Right atrium auricular region (tissue), 2 donors: ENCODE measurements at regions not wholly inside any gene's neighbourhood (a gene's known extent, or its start where the extent isn't known, plus 50 kb on each side); places are given as distances from the start of the nearest gene placed in this dataset.

Experiments
- DNase-seq: peaks from one replicate; pipeline ENCODE4 v3.0.0-alpha.2; 2019; ENCODE audit warnings: low spot score
- H3K27ac ChIP-seq, 2 donors: fragments of 200-600 bp; sonication (generic); 1 replicate in 1 of 2; 2 replicates in 1 of 2; pipeline ENCODE4 v1.5.1; 2016 to 2019
- H3K27me3 ChIP-seq, 2 donors: fragments of 200-600 bp; sonication (generic); one replicate each; pipeline versions ENCODE4 v1.5.1 to v1.6.0; 2017 to 2019
- H3K36me3 ChIP-seq: fragments of 200-600 bp; sonication (generic); one replicate; pipeline ENCODE4 v1.5.1; 2016
- H3K4me1 ChIP-seq, 2 donors: fragments of 200-600 bp; sonication (generic); one replicate each; pipeline versions ENCODE4 v1.5.1 to v1.6.0; 2017 to 2019
- H3K4me3 ChIP-seq, 2 donors: fragments of 200-600 bp; sonication (generic); 1 replicate in 1 of 2; 2 replicates in 1 of 2; pipeline ENCODE4 v1.5.1; 2017 to 2019; ENCODE audit warnings: mild to moderate bottlenecking in 1 of 2, moderate library complexity in 1 of 2
- H3K9me3 ChIP-seq, 2 donors: fragments of 200-600 bp; sonication (generic); one replicate each; pipeline ENCODE4 v1.5.1; 2019
- CTCF ChIP-seq, 2 donors: fragments of 200-600 bp; sonication (generic); IDR thresholded peaks; one replicate each; pipeline ENCODE4 v1.5.1; 2019; ENCODE audit warnings: antibody characterized with exemption in 2 of 2

- peaks cover 0 to 8% of the 10 kb centered on the region in 2 donors for H3K9me3 ChIP-seq
- no peaks in the 10 kb centered on the region for H3K4me1 ChIP-seq
- DNase-seq, result no peak
- no peak overlapping the region for H3K4me3 ChIP-seq
- H3K36me3 ChIP-seq, result no peaks in the 10 kb centered on the region
- TF ChIP-seq CTCF (IDR thresholded peaks at IDR 0.05), result no peak
- H3K27ac ChIP-seq, result no peak overlapping the region
- no peaks in the 10 kb centered on the region for H3K27me3 ChIP-seq
Measured at GRCh38 chr6:120111001-120111400, 761.4 kb upstream of the MAN1A1 start.

DNA sequence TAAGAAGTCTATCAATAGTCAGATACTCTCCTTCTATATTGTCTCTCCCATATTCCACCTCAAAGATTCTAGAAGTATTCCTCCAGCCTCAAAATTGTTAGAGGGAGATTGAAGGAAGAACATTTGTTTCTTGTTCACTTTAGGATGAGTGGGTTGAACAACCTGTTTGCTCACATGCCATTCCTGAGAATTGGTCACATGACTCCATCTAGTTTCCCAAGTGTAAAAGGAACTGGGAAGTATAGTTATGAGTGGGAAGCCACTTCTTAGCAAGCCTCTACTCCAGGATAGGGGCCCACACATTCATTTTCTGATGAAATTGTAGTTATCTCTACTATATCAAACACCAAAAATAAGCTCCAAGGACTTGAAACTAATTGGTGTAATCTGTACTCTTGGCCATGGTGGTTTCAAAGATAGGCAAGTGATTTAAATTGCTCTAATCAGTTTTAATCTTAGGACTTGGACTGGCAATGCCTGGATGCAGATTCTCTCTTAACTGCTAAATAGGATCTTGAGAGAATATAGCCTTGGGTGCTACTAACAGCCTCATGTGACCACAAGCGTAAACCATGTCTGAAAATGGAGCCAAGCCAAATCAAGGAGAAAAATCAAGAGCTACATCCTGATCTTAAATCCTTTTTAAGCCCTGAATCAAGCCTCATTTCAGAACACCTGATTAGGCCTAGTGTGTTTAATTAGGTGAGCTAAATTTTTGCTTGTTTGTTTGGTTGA, 758.7 kb upstream of the MAN1A1 start:
- DNase-seq, result no peak
- TF ChIP-seq CTCF (IDR thresholded peaks at IDR 0.05), result no peak
- Histone ChIP-seq H3K4me3 (no peak overlapping the region), H3K4me1 (no peaks in the 10 kb centered on the region), H3K36me3 (no peaks in the 10 kb centered on the region), H3K9me3 (peaks cover 0 to 8% of the 10 kb centered on the region in 2 donors), H3K27me3 (no peaks in the 10 kb centered on the region), H3K27ac (no peak overlapping the region)

DNA sequence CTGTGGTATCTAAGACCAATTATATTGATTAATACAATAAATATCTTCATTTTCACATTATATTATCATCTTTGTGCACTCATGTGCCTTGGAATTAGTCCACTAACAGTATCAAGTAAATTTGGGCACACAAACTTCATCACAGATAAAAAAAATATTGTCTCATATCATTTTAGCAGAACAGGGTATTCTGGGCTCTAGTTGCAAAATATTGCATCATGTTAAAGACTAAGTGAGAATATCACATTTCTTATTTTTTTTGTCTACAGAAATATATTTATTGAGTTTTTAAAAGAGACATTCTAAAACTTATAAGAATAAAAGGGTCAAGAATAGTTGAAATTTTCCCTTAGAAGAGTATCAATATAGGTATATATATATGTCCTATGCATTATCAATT, 754.1 kb upstream of the MAN1A1 start:
- no peak for TF ChIP-seq CTCF (IDR thresholded peaks at IDR 0.05)
- Histone ChIP-seq H3K4me3 (no peak overlapping the region), H3K4me1 (no peaks in the 10 kb centered on the region), H3K36me3 (no peaks in the 10 kb centered on the region), H3K27ac (no peak overlapping the region), H3K9me3 (no peaks in the 10 kb centered on the region), H3K27me3 (no peaks in the 10 kb centered on the region)
- no peak for DNase-seq

DNA sequence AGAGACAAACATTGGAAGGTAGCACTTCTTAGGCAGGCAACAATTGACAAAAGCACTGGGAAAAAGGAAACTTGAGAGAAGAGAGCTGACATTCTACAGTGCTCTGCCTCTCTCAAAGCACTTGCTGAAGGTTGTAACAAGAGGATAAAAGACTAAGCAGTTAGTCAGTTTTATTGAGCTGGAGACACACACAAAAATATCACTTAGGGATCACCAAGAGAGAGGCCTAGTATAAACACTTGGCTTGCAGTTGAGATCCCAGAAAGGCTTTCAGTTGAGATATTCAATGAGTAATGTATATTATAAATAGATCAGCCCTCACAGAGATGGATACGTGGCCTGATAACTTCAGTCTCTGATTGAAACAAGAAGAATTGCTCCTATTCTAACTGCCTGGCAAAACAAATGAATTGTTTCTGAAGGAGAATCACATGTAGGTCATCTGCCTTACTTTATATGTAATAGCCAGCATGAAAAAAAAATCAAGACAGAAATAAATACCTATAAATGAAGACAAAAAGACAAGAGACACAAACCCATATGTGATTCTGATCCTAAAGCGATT, 747.2 kb upstream of the MAN1A1 start:
- H3K36me3 ChIP-seq, result no peaks in the 10 kb centered on the region
- DNase-seq, result no peak
- no peak for TF ChIP-seq CTCF (IDR thresholded peaks at IDR 0.05)
- no peak overlapping the region for H3K27ac ChIP-seq
- no peaks in the 10 kb centered on the region for H3K9me3 ChIP-seq
- H3K27me3 ChIP-seq, result no peaks in the 10 kb centered on the region
- H3K4me1 ChIP-seq, result no peaks in the 10 kb centered on the region
- no peak overlapping the region for H3K4me3 ChIP-seq

DNA sequence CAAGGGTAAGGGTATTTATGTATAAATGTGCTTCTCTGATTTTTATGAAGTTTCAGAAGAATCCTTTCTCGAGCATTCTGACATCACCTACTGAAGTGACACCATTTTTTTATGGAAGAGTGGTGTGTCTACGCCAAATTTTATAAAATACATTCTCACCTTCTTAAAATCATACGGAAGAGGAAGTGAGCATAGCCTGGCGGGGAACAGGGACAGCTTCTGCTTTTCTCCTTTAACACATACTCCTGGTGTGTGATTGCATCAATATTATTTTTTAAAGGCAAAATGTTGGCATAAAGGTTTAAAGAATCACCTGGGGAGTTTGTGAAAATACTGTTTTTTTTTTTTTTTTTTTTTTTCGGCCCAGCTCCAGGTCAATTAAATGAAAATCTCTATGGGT, 733.6 kb upstream of the MAN1A1 start:
- Histone ChIP-seq H3K27ac (no peak overlapping the region), H3K4me3 (no peak overlapping the region), H3K27me3 (no peaks in the 10 kb centered on the region), H3K9me3 (no peaks in the 10 kb centered on the region), H3K4me1 (no peaks in the 10 kb centered on the region), H3K36me3 (no peaks in the 10 kb centered on the region)
- DNase-seq, result no peak
- no peak for TF ChIP-seq CTCF (IDR thresholded peaks at IDR 0.05)

- Histone ChIP-seq H3K4me1 (no peaks in the 10 kb centered on the region), H3K4me3 (no peak overlapping the region), H3K27me3 (no peaks in the 10 kb centered on the region), H3K27ac (no peak overlapping the region), H3K36me3 (no peaks in the 10 kb centered on the region), H3K9me3 (no peaks in the 10 kb centered on the region)
- no peak for DNase-seq
- no peak for TF ChIP-seq CTCF (IDR thresholded peaks at IDR 0.05)
Measured at GRCh38 chr6:120077489-120077888, 727.9 kb upstream of the MAN1A1 start.
